Astrocyte (in vitro differentiated cells and primary cell): ENCODE measurements at regions not wholly inside any gene's neighbourhood (a gene's known extent, or its start where the extent isn't known, plus 50 kb on each side); places are given as distances from the start of the nearest gene placed in this dataset.

ENCODE experiments used
- DNase-seq: peaks from one replicate; pipeline ENCODE4 v3.0.0-alpha.2; 2010; ENCODE audit warnings: low read depth
- FAIRE-seq: peaks from 2 replicates; lab custom pipeline; 2011; peaks lifted over from hg19 to GRCh38; lab: Jason Lieb, UNC
- H2AFZ ChIP-seq: 2 replicates; pipeline ENCODE4 v1.6.0; 2012; ENCODE audit warnings: low read depth, low read length, inconsistent platforms
- H3K27ac ChIP-seq: 2 replicates; pipeline ENCODE4 v1.5.1; 2011; ENCODE audit warnings: low read depth, low read length, inconsistent platforms
- H3K27me3 ChIP-seq: 2 replicates; pipeline ENCODE4 v1.6.0; 2011; ENCODE audit warnings: low read length, inconsistent platforms; ENCODE audit not compliant: insufficient read depth
- H3K36me3 ChIP-seq: 2 replicates; pipeline ENCODE4 v1.5.1; 2011; ENCODE audit warnings: low read length, inconsistent platforms; ENCODE audit not compliant: insufficient read depth
- H3K4me1 ChIP-seq: 2 replicates; pipeline ENCODE4 v1.5.1; 2011; ENCODE audit warnings: low read length, inconsistent platforms; ENCODE audit not compliant: insufficient read depth
- H3K4me2 ChIP-seq: 2 replicates; pipeline ENCODE4 v1.6.0; 2012; ENCODE audit warnings: low read length, inconsistent platforms
- H3K4me3 ChIP-seq: 2 replicates; pipeline ENCODE4 v1.5.1; 2011; ENCODE audit warnings: low read depth, mild to moderate bottlenecking, low read length, inconsistent platforms; ENCODE audit not compliant: insufficient read depth
- H3K79me2 ChIP-seq: 2 replicates; pipeline ENCODE4 v1.6.0; 2012; ENCODE audit warnings: mild to moderate bottlenecking, low read length, inconsistent platforms; ENCODE audit not compliant: insufficient read depth
- H3K9ac ChIP-seq: 2 replicates; pipeline ENCODE4 v1.6.0; 2012; ENCODE audit warnings: mild to moderate bottlenecking, low read length, inconsistent platforms
- H3K9me3 ChIP-seq: 2 replicates; pipeline ENCODE4 v1.5.1; 2012; ENCODE audit warnings: low read depth, mild to moderate bottlenecking, low read length, inconsistent platforms; ENCODE audit not compliant: insufficient read depth
- H4K20me1 ChIP-seq: 2 replicates; pipeline ENCODE4 v1.6.0; 2012; ENCODE audit warnings: low read length, inconsistent platforms; ENCODE audit not compliant: insufficient read depth
- H3K27ac Mint-ChIP-seq: one replicate; pipeline ENCODE4 v1.8.0; 2021; ENCODE audit warnings: mild to moderate bottlenecking, mixed read lengths; ENCODE audit not compliant: unreplicated experiment
- H3K27me3 Mint-ChIP-seq: one replicate; pipeline ENCODE4 v1.8.0; 2021; ENCODE audit warnings: low read depth, mixed read lengths; ENCODE audit not compliant: unreplicated experiment
- H3K36me3 Mint-ChIP-seq: one replicate; pipeline ENCODE4 v1.8.0; 2021; ENCODE audit warnings: low read depth, mixed read lengths; ENCODE audit not compliant: unreplicated experiment
- H3K4me1 Mint-ChIP-seq: one replicate; pipeline ENCODE4 v1.8.0; 2021; ENCODE audit warnings: low read depth, mixed read lengths; ENCODE audit not compliant: unreplicated experiment
- H3K4me3 Mint-ChIP-seq: one replicate; pipeline ENCODE4 v1.8.0; 2021; ENCODE audit warnings: mild to moderate bottlenecking, moderate library complexity, mixed read lengths; ENCODE audit not compliant: unreplicated experiment
- H3K9me3 Mint-ChIP-seq: one replicate; pipeline ENCODE4 v1.8.0; 2021; ENCODE audit warnings: mild to moderate bottlenecking, mixed read lengths; ENCODE audit not compliant: unreplicated experiment
- EZH2 ChIP-seq: IDR thresholded peaks from 2 replicates; pipeline ENCODE4 v1.6.1; 2012; ENCODE audit warnings: mild to moderate bottlenecking, low read length, inconsistent platforms; ENCODE audit not compliant: insufficient read depth
- TF ChIP-seq, protein P1 (sequence below): IDR thresholded peaks from 2 replicates; pipeline ENCODE4 v1.5.1; 2011; ENCODE audit warnings: low read depth, mild to moderate bottlenecking, inconsistent platforms, low read length, moderate library complexity; ENCODE audit not compliant: insufficient read depth

DNA sequence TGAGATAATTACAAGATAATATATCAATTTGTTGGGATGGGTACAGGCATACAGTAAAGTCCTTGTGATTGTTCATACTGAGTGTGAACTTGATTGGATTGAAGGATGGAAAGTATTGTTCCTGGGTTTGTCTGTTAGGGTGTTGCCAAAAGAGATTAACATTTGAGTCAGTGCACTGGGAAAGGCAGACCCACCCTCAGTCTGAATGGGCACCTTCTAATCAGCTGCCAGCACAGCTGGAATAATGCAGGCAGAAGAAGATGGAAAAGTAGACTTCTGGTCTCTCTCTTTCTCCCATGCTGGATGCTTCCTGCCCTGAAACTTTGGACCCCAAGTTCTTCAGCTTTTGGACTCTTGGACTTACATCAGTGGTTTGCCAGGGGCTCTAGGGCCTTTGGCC lies 457.9 kb upstream of the SLIT2 start:
- no peak overlapping the region for H3K4me3 Mint-ChIP-seq
- no peaks in the 10 kb centered on the region for H3K36me3 Mint-ChIP-seq
- no peaks in the 10 kb centered on the region for H3K9me3 ChIP-seq
- H3K4me1 Mint-ChIP-seq = peaks cover 2% of the 10 kb centered on the region
- H3K4me3 ChIP-seq = no peak overlapping the region
- H3K9me3 Mint-ChIP-seq = peaks cover 3% of the 10 kb centered on the region
- no peak overlapping the region for H2AFZ ChIP-seq
- H3K27me3 ChIP-seq = no peaks in the 10 kb centered on the region
- no peaks in the 10 kb centered on the region for H3K4me1 ChIP-seq
- no peak for TF ChIP-seq EZH2
- TF ChIP-seq, protein P1, sequence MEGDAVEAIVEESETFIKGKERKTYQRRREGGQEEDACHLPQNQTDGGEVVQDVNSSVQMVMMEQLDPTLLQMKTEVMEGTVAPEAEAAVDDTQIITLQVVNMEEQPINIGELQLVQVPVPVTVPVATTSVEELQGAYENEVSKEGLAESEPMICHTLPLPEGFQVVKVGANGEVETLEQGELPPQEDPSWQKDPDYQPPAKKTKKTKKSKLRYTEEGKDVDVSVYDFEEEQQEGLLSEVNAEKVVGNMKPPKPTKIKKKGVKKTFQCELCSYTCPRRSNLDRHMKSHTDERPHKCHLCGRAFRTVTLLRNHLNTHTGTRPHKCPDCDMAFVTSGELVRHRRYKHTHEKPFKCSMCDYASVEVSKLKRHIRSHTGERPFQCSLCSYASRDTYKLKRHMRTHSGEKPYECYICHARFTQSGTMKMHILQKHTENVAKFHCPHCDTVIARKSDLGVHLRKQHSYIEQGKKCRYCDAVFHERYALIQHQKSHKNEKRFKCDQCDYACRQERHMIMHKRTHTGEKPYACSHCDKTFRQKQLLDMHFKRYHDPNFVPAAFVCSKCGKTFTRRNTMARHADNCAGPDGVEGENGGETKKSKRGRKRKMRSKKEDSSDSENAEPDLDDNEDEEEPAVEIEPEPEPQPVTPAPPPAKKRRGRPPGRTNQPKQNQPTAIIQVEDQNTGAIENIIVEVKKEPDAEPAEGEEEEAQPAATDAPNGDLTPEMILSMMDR = no peak
- H3K4me2 ChIP-seq = no peak overlapping the region
- H4K20me1 ChIP-seq = no peaks in the 10 kb centered on the region
- FAIRE-seq = no peak
- no peak overlapping the region for H3K27ac Mint-ChIP-seq
- DNase-seq = no peak
- no peak overlapping the region for H3K9ac ChIP-seq
- H3K27ac ChIP-seq = no peak overlapping the region
- H3K27me3 Mint-ChIP-seq = peaks cover 5% of the 10 kb centered on the region
- no peaks in the 10 kb centered on the region for H3K36me3 ChIP-seq
- no peaks in the 10 kb centered on the region for H3K79me2 ChIP-seq

DNA sequence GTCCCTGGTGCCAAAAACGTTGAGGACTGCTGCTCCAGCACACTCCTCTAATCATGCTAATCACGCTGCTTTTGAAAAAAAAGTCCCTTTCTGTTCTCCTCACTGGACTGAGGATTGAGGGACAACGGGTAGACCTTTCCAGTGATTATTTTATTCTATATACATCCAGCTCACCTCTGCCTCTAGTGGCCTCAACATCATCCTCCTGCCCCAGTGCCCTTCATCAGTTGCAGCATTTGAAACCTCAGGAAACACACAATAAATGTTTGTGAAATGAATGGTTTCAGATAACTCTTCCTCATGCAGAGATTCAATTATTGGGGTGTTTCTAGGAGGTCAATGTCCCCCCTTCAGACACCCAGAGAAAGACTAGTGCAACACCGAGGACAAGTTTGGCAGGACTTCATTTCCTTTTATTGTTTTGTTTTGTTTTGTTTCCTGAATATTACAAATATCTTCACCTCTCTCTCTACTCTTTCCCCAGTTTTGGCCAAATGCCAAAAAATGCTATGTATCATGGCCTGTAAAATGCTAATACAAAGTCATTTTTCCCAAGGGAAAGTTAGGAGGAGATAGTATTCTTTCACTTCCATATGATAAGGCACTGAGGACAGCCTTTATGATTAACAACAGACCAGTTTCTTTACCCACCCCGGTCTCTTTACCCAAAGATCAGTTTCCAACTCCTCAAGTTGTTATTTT lies 460.1 kb upstream of the SLIT2 start:
- Histone ChIP-seq H3K9me3 (no peaks in the 10 kb centered on the region), H3K9ac (no peak overlapping the region), H3K27ac (no peak overlapping the region), H3K4me1 (no peaks in the 10 kb centered on the region), H2AFZ (no peak overlapping the region), H3K27me3 (no peaks in the 10 kb centered on the region), H3K4me3 (no peak overlapping the region), H3K79me2 (no peaks in the 10 kb centered on the region), H4K20me1 (no peaks in the 10 kb centered on the region), H3K4me2 (no peak overlapping the region), H3K36me3 (no peaks in the 10 kb centered on the region)
- Mint-ChIP-seq H3K4me1 (peaks cover 2% of the 10 kb centered on the region), H3K27ac (no peak overlapping the region), H3K9me3 (peaks cover 3% of the 10 kb centered on the region), H3K27me3 (peaks cover 5% of the 10 kb centered on the region), H3K4me3 (no peak overlapping the region), H3K36me3 (no peaks in the 10 kb centered on the region)
- TF ChIP-seq, protein P1 = peak; percentile 10
- no peak for TF ChIP-seq EZH2
- DNase-seq (no peak), FAIRE-seq (no peak)

DNA sequence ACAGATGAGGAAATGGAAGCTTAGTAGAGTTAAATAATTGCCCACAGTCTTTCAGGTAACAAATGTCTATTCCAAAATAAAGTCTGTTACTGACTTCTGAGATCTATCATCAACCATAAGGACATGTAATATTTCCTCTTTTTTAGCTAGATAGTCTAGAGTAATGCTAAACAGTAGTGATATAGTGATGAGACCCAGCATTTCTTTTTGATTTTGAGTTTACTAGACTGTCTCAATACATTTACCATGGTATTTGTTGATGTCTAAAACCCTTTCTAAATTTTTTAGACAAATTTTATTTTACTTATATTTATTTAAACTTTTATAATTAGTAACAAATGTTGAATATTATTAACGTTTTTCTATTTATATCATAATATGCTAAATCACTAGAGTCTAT lies 465.1 kb upstream of the SLIT2 start:
- Histone ChIP-seq H3K27me3 (no peaks in the 10 kb centered on the region), H4K20me1 (no peaks in the 10 kb centered on the region), H3K36me3 (no peaks in the 10 kb centered on the region), H3K9ac (no peak overlapping the region), H3K4me1 (no peaks in the 10 kb centered on the region), H3K27ac (no peak overlapping the region), H2AFZ (no peak overlapping the region), H3K9me3 (peaks cover 7% of the 10 kb centered on the region), H3K79me2 (no peaks in the 10 kb centered on the region), H3K4me2 (no peak overlapping the region), H3K4me3 (no peak overlapping the region)
- H3K9me3 Mint-ChIP-seq = peaks cover 7% of the 10 kb centered on the region
- DNase-seq = no peak
- no peak for FAIRE-seq
- TF ChIP-seq, protein P1 = no peak
- no peak for TF ChIP-seq EZH2
- H3K4me1 Mint-ChIP-seq = no peaks in the 10 kb centered on the region
- H3K27me3 Mint-ChIP-seq = no peaks in the 10 kb centered on the region
- peaks cover 2% of the 10 kb centered on the region for H3K36me3 Mint-ChIP-seq
- H3K4me3 Mint-ChIP-seq = no peak overlapping the region
- H3K27ac Mint-ChIP-seq = no peak overlapping the region
